HUES6 (cell line): ENCODE measurements at regions not wholly inside any gene's neighbourhood (a gene's known extent, or its start where the extent isn't known, plus 50 kb on each side); places are given as distances from the start of the nearest gene placed in this dataset.
"Not testable (repeated sequence)": the region's sequence is repeated elsewhere in the genome, so short reads cannot be mapped to it uniquely, and the experiment has no call there.

ENCODE experiments used
- H3K27ac ChIP-seq: 2 replicates; pipeline ENCODE4 v1.7.0; 2013; ENCODE audit warnings: low read depth, mild to moderate bottlenecking, low read length, inconsistent platforms
- H3K27me3 ChIP-seq: 2 replicates; pipeline ENCODE4 v1.6.1; 2013; ENCODE audit warnings: low read length; ENCODE audit not compliant: control insufficient read depth, insufficient read depth
- H3K36me3 ChIP-seq: 2 replicates; pipeline ENCODE4 v1.6.1; 2013; ENCODE audit warnings: low read length; ENCODE audit not compliant: control insufficient read depth, insufficient read depth
- H3K4me1 ChIP-seq: 2 replicates; pipeline ENCODE4 v1.6.1; 2013; ENCODE audit warnings: low read length; ENCODE audit not compliant: control insufficient read depth, insufficient read depth
- H3K4me3 ChIP-seq: 2 replicates; pipeline ENCODE4 v1.5.1; 2013; ENCODE audit warnings: low read depth, low read length
- H3K9ac ChIP-seq: one replicate; pipeline ENCODE4 v1.6.1; 2013; ENCODE audit warnings: mild to moderate bottlenecking, low read length
- H3K9me3 ChIP-seq: 2 replicates; pipeline ENCODE4 v1.6.1; 2013; ENCODE audit warnings: low read depth, low read length; ENCODE audit not compliant: control insufficient read depth, insufficient read depth

- no peaks in the 10 kb centered on the region for H3K36me3 ChIP-seq
- H3K9me3 ChIP-seq: no peaks in the 10 kb centered on the region
- peaks cover 15% of the 10 kb centered on the region for H3K4me1 ChIP-seq
- no peak overlapping the region for H3K9ac ChIP-seq
- H3K27ac ChIP-seq: no peak overlapping the region
- no peak overlapping the region for H3K4me3 ChIP-seq
- no peaks in the 10 kb centered on the region for H3K27me3 ChIP-seq
Measured at GRCh38 chr7:43042302-43042701, 70.1 kb upstream of the HECW1 start.

- Histone ChIP-seq H3K4me1 (peaks cover 10% of the 10 kb centered on the region), H3K36me3 (no peaks in the 10 kb centered on the region), H3K27me3 (no peaks in the 10 kb centered on the region), H3K27ac (no peak overlapping the region), H3K9me3 (no peaks in the 10 kb centered on the region), H3K9ac (no peak overlapping the region), H3K4me3 (no peak overlapping the region)
Measured at GRCh38 chr7:43044511-43044910, 67.9 kb upstream of the HECW1 start.

GRCh38 chr7:43054052-43054722 lies 58.3 kb upstream of the HECW1 start:
- no peak overlapping the region for H3K27ac ChIP-seq
- peaks cover 12% of the 10 kb centered on the region for H3K4me1 ChIP-seq
- H3K9ac ChIP-seq: no peak overlapping the region
- H3K9me3 ChIP-seq: peaks cover 11% of the 10 kb centered on the region
- H3K27me3 ChIP-seq: no peaks in the 10 kb centered on the region
- H3K36me3 ChIP-seq: no peaks in the 10 kb centered on the region; the same call in 1 of the 2 replicates
- no peak overlapping the region for H3K4me3 ChIP-seq

- peaks cover 11% of the 10 kb centered on the region for H3K9me3 ChIP-seq
- H3K4me3 ChIP-seq: no peak overlapping the region
- peaks cover 12% of the 10 kb centered on the region for H3K4me1 ChIP-seq
- H3K36me3 ChIP-seq: no peaks in the 10 kb centered on the region; the same call in 1 of the 2 replicates
- no peaks in the 10 kb centered on the region for H3K27me3 ChIP-seq
- no peak overlapping the region for H3K9ac ChIP-seq
- H3K27ac ChIP-seq: no peak overlapping the region
Measured at GRCh38 chr7:43057141-43057540, 55.3 kb upstream of the HECW1 start.

GRCh38 chr7:43058271-43059066 lies 54.0 kb upstream of the HECW1 start:
- Histone ChIP-seq H3K4me3 (peak overlapping the region; percentile 50), H3K27me3 (no peaks in the 10 kb centered on the region), H3K36me3 (no peaks in the 10 kb centered on the region; the same call in 1 of the 2 replicates), H3K27ac (no peak overlapping the region), H3K9me3 (peaks cover 11% of the 10 kb centered on the region), H3K9ac (no peak overlapping the region), H3K4me1 (peaks cover 12% of the 10 kb centered on the region)

GRCh38 chr7:43059067-43059600 lies 53.3 kb upstream of the HECW1 start:
- H3K36me3 ChIP-seq, H3K27ac ChIP-seq, H3K27me3 ChIP-seq: not testable (repeated sequence)
- Histone ChIP-seq H3K4me3 (peak overlapping the region; percentile 50), H3K9ac (peak overlapping the region; percentile 73), H3K4me1 (peaks cover 11% of the 10 kb centered on the region), H3K9me3 (peaks cover 11% of the 10 kb centered on the region)
